ENCODE measurements at regions not wholly inside any gene's neighbourhood (a gene's known extent, or its start where the extent isn't known, plus 50 kb on each side); places are given as distances from the start of the nearest gene placed in this dataset.

GRCh38 chr17:83144421-83145357, 65.3 kb downstream of the METRNL start:
- Histone ChIP-seq H3K4me3 (no peak overlapping the region), H3K4me1 (ENCODE audit: low read depth) (no peaks in the 10 kb centered on the region), H3K36me3 (ENCODE audit: low read depth) (no peaks in the 10 kb centered on the region), H3K9me3 (peaks cover 2% of the 10 kb centered on the region)
- no peak for TF ChIP-seq CTCF (IDR thresholded peaks at IDR 0.05)
- ATAC-seq (peak; percentile 34), DNase-seq (peak in 1 of 3 donors; percentile 23)
- intact Hi-C loops (cut with DNase I, micrococcal nuclease), result no loop called here

- intact Hi-C loops (cut with DNase I, micrococcal nuclease), result no loop called here
- no peaks in the 10 kb centered on the region for H3K4me1 ChIP-seq (ENCODE audit: low read depth)
- no peaks in the 10 kb centered on the region for H3K36me3 ChIP-seq (ENCODE audit: low read depth)
- TF ChIP-seq CTCF (IDR thresholded peaks at IDR 0.05), result no peak
- DNase-seq (no peak), ATAC-seq (no peak)
- peaks cover 2% of the 10 kb centered on the region for H3K9me3 ChIP-seq
- H3K4me3 ChIP-seq, result no peak overlapping the region
Observed at GRCh38 chr17:83145358-83145738, 65.9 kb downstream of the METRNL start.

GRCh38 chr17:83145831-83146230, 66.4 kb downstream of the METRNL start:
- TF ChIP-seq CTCF (IDR thresholded peaks at IDR 0.05), result no peak
- Histone ChIP-seq H3K4me3 (no peak overlapping the region), H3K4me1 (ENCODE audit: low read depth) (no peaks in the 10 kb centered on the region), H3K9me3 (peaks cover 2% of the 10 kb centered on the region), H3K36me3 (ENCODE audit: low read depth) (no peaks in the 10 kb centered on the region)
- ATAC-seq (no peak), DNase-seq (no peak)
- intact Hi-C loops (cut with DNase I, micrococcal nuclease), result no loop called here

- TF ChIP-seq CTCF (IDR thresholded peaks at IDR 0.05), result no peak
- intact Hi-C loops (cut with DNase I, micrococcal nuclease), result no loop called here
- peaks cover 2% of the 10 kb centered on the region for H3K9me3 ChIP-seq
- ATAC-seq (no peak), DNase-seq (no peak)
- H3K4me1 ChIP-seq (ENCODE audit: low read depth), result no peaks in the 10 kb centered on the region
- H3K4me3 ChIP-seq, result no peak overlapping the region
- H3K36me3 ChIP-seq (ENCODE audit: low read depth), result no peaks in the 10 kb centered on the region
Observed at GRCh38 chr17:83146347-83146746, 66.9 kb downstream of the METRNL start.

GRCh38 chr17:83147280-83147679, 67.9 kb downstream of the METRNL start:
- no peak for TF ChIP-seq CTCF (IDR thresholded peaks at IDR 0.05)
- H3K4me1 ChIP-seq (ENCODE audit: low read depth), result no peaks in the 10 kb centered on the region
- H3K9me3 ChIP-seq, result peaks cover 2% of the 10 kb centered on the region
- no peaks in the 10 kb centered on the region for H3K36me3 ChIP-seq (ENCODE audit: low read depth)
- DNase-seq, result no peak
- no peak for ATAC-seq
- intact Hi-C loops (cut with DNase I, micrococcal nuclease), result no loop called here
- no peak overlapping the region for H3K4me3 ChIP-seq
